SH-SY5Y (cell line): ENCODE measurements at regions not wholly inside any gene's neighbourhood (a gene's known extent, or its start where the extent isn't known, plus 50 kb on each side); places are given as distances from the start of the nearest gene placed in this dataset.

Source experiments
- GATA2 ChIP-seq: IDR thresholded peaks from 2 replicates; pipeline ENCODE4 v1.6.1; 2011; ENCODE audit warnings: mild to moderate bottlenecking, low read depth, low read length
- GATA3 ChIP-seq: IDR thresholded peaks from 2 replicates; pipeline ENCODE4 v1.6.1; 2011; ENCODE audit warnings: low read depth, mild to moderate bottlenecking, low read length, moderate library complexity

DNA sequence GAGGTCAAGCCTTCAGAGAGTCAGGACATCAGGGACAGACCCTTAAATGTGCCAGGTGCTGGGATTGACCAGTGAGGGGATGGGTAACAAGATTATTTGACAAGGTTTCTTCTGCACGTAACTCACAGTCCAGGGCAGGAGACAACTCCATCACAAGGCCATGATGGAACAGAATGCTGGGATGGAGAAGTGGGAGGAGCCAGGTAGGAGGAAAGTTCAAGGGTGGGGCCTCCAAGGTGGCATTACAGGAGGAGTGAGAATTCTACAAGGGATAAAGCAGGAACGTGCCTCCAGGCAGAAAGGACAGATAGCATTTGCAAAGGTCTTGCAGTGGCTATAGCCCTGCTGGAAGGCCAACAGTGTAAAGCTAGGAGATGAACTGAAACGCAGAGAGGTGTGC is 102.2 kb downstream of the FGF18 start:
- no peak for TF ChIP-seq GATA3
- no peak for TF ChIP-seq GATA2
